Fibroblast of peridontal ligament (primary cell): ENCODE measurements at regions not wholly inside any gene's neighbourhood (a gene's known extent, or its start where the extent isn't known, plus 50 kb on each side); places are given as distances from the start of the nearest gene placed in this dataset.

ENCODE experiments used
- DNase-seq: peaks from one replicate; pipeline ENCODE4 v3.0.0-alpha.2; 2010; ENCODE audit errors: extremely low read depth

GRCh38 chr4:151887816-151888180 is 127.0 kb upstream of the GATB start:
- no peak for DNase-seq

- DNase-seq, result peak; percentile 38
Measured at GRCh38 chr4:151887031-151887815, 126.4 kb upstream of the GATB start.

GRCh38 chr4:151885123-151885522 is 124.3 kb upstream of the GATB start:
- DNase-seq, result no peak

GRCh38 chr4:151883747-151884146 is 122.9 kb upstream of the GATB start:
- no peak for DNase-seq

GRCh38 chr4:151882072-151882803 is 121.4 kb upstream of the GATB start:
- DNase-seq, result no peak

GRCh38 chr4:151879705-151880445 is 119.1 kb upstream of the GATB start:
- no peak for DNase-seq

GRCh38 chr4:151876381-151876988 is 115.7 kb upstream of the GATB start:
- no peak for DNase-seq

- DNase-seq, result no peak
Measured at GRCh38 chr4:151874328-151874727, 113.5 kb upstream of the GATB start.

- no peak for DNase-seq
Measured at GRCh38 chr4:151866592-151866918, 105.7 kb upstream of the GATB start.

- DNase-seq, result no peak
Measured at GRCh38 chr4:151865744-151866591, 105.2 kb upstream of the GATB start.

GRCh38 chr4:151865312-151865711 is 104.5 kb upstream of the GATB start:
- DNase-seq, result no peak

- no peak for DNase-seq
Measured at GRCh38 chr4:151864068-151864467, 103.3 kb upstream of the GATB start.

- no peak for DNase-seq
Measured at GRCh38 chr4:151862766-151863165, 102.0 kb upstream of the GATB start.

GRCh38 chr4:151860561-151861093 is 99.8 kb upstream of the GATB start:
- no peak for DNase-seq

- DNase-seq, result no peak
Measured at GRCh38 chr4:151859641-151860040, 98.8 kb upstream of the GATB start.

GRCh38 chr4:151858356-151858755 is 97.5 kb upstream of the GATB start:
- DNase-seq, result no peak

- no peak for DNase-seq
Measured at GRCh38 chr4:151857368-151857767, 96.6 kb upstream of the GATB start.

- DNase-seq, result no peak
Measured at GRCh38 chr4:151855747-151856146, 94.9 kb upstream of the GATB start.

- DNase-seq, result peak; percentile 41
Measured at GRCh38 chr4:151854731-151855130, 93.9 kb upstream of the GATB start.

- no peak for DNase-seq
Measured at GRCh38 chr4:151853034-151853433, 92.2 kb upstream of the GATB start.

- no peak for DNase-seq
Measured at GRCh38 chr4:151852202-151852601, 91.4 kb upstream of the GATB start.
